Natural killer cell treated with Interleukin-12 subunit alpha and Interleukin-12 subunit beta and Interleukin-15 and Interleukin-18, amount 100 ng/mL, for 72 hours (primary cell): ENCODE measurements at regions not wholly inside any gene's neighbourhood (a gene's known extent, or its start where the extent isn't known, plus 50 kb on each side); places are given as distances from the start of the nearest gene placed in this dataset.
"Not testable (repeated sequence)": the region's sequence is repeated elsewhere in the genome, so short reads cannot be mapped to it uniquely, and the experiment has no call there.

ENCODE experiments used
- ATAC-seq, 2 donors: fragments of 150-1000 bp; cut with Tn5 transposase in 1 of 2; sonication (Bioruptor Pico), chemical (Tn5 transposase) in 1 of 2; 2 replicates each; pipeline ENCODE4 v1.10.0; 2021
- DNase-seq: peaks from one replicate; pipeline ENCODE4 v3.0.0; 2022; ENCODE audit warnings: low spot score
- H3K27ac Mint-ChIP-seq, 2 donors: 1 replicate in 1 of 2; 2 replicates in 1 of 2; pipeline ENCODE4 v1.8.0; 2022; ENCODE audit warnings: mixed read lengths in 2 of 2, mild to moderate bottlenecking in 1 of 2, moderate library complexity in 1 of 2
- H3K27me3 Mint-ChIP-seq, 2 donors: 1 replicate in 1 of 2; 2 replicates in 1 of 2; pipeline ENCODE4 v1.8.0; 2022; ENCODE audit warnings: mixed read lengths in 2 of 2
- H3K36me3 Mint-ChIP-seq: one replicate; pipeline ENCODE4 v1.8.0; 2022; ENCODE audit warnings: mixed read lengths
- H3K4me1 Mint-ChIP-seq, 2 donors: 1 replicate in 1 of 2; 2 replicates in 1 of 2; pipeline ENCODE4 v1.8.0; 2022; ENCODE audit warnings: low read depth in 2 of 2, mixed read lengths in 2 of 2, mild to moderate bottlenecking in 1 of 2
- H3K4me3 Mint-ChIP-seq: one replicate; pipeline ENCODE4 v1.8.0; 2022; ENCODE audit warnings: mixed read lengths
- H3K9me3 Mint-ChIP-seq: 2 replicates; pipeline ENCODE4 v1.8.0; 2022; ENCODE audit warnings: mixed read lengths

DNA sequence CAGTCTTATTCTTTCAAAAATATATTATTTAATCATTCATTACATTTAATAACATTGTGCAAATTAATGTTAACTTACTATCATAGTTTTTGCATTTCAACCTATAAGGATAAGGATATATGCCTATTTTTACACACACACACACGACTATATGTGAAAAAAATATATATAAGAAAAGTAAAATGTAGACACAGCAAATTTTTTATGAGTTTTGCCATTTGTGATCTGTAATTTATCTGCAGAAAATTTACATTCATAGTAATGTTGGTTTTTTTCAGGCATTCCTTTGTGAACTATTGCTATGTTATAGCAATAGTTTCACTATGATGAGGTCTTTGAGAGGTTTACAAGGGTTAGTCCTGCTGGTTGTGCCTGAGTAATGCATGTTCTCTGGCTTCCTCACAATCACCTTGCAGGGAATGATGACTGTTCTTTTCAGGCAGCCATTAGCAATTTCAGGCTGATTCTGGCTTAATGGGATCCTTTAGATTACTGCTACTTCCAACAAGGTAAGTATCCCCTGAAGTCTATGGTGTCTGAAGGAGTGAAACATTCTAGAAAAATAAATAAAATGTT is 183.7 kb upstream of the CDK1 start:
- Mint-ChIP-seq H3K36me3 (peaks cover 4% of the 10 kb centered on the region), H3K4me3 (no peak overlapping the region), H3K9me3 (peaks cover 4% of the 10 kb centered on the region), H3K27ac (no peak overlapping the region), H3K27me3 (no peaks in the 10 kb centered on the region), H3K4me1 (peaks cover 5 to 13% of the 10 kb centered on the region in 2 donors)
- ATAC-seq (peak in 1 of 2 donors; percentile 70), DNase-seq (no peak)

DNA sequence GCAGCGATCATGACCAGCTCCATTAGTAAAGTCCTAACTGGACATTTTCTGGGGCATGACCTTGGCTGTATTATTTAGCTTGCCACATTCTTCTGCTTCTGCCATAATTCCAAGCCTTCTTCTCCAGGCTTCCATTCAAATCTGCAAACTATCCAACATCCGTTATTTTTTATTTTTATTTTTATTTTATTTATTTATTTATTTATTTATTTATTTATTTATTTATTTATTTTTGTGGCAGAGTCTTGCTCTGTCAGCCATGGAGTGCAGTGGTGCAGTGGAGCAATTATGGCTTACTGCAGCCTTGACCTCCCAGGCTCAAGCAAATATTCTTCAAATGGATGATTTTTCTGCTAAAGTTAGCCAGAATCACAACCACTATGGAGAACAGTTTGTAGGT is 187.2 kb upstream of the CDK1 start:
- H3K4me1 Mint-ChIP-seq, result peaks cover 0 to 6% of the 10 kb centered on the region in 2 donors
- H3K36me3 Mint-ChIP-seq, result peaks cover 4% of the 10 kb centered on the region
- H3K27ac Mint-ChIP-seq, result no peak overlapping the region
- no peak for ATAC-seq
- no peak overlapping the region for H3K4me3 Mint-ChIP-seq
- H3K9me3 Mint-ChIP-seq, result peaks cover 4% of the 10 kb centered on the region
- no peaks in the 10 kb centered on the region for H3K27me3 Mint-ChIP-seq
- DNase-seq, result no peak

DNA sequence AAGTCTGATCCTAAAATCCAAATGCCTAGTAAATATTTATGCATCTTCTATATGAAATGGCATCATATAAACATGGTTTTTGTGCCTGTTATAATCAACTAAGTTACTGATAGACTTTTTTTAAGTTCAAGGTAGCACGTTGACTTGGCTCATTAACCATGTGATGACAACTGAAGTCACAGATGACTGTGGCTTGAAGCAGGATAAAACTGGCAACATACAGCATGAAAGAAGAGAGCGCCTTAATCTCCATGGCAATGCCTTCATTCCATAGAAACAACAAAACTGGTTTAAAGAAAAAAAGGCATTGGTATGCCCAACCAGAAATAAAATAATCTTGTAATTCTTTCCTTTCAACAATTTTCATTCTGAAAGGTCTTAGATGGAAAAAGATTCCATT is 188.9 kb upstream of the CDK1 start:
- peaks cover 4% of the 10 kb centered on the region for H3K9me3 Mint-ChIP-seq
- H3K4me3 Mint-ChIP-seq, result no peak overlapping the region
- ATAC-seq, result no peak
- H3K4me1 Mint-ChIP-seq, result no peaks in the 10 kb centered on the region
- peaks cover 4% of the 10 kb centered on the region for H3K36me3 Mint-ChIP-seq
- DNase-seq, result no peak
- no peak overlapping the region for H3K27ac Mint-ChIP-seq
- no peaks in the 10 kb centered on the region for H3K27me3 Mint-ChIP-seq

DNA sequence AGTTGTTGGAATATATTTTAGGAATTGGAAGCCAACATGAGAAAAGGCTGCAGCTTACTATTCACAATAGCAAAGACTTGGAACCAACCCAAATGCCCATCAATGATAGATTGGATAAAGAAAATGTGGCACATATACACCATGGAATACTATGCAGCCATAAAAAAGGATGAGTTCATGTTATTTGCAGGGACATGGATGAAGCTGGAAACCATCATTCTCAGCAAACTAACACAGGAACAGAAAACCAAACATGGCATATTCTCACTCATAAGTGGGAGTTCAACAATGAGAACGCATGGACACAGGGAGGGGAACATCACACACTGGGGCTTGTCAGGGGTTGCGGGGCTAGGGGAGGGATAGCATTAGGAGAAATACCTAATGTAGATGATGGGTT is 192.1 kb upstream of the ANK3 start:
- not testable (repeated sequence) for H3K9me3 Mint-ChIP-seq, H3K4me3 Mint-ChIP-seq, H3K27ac Mint-ChIP-seq, DNase-seq, H3K4me1 Mint-ChIP-seq, ATAC-seq, H3K36me3 Mint-ChIP-seq, H3K27me3 Mint-ChIP-seq

DNA sequence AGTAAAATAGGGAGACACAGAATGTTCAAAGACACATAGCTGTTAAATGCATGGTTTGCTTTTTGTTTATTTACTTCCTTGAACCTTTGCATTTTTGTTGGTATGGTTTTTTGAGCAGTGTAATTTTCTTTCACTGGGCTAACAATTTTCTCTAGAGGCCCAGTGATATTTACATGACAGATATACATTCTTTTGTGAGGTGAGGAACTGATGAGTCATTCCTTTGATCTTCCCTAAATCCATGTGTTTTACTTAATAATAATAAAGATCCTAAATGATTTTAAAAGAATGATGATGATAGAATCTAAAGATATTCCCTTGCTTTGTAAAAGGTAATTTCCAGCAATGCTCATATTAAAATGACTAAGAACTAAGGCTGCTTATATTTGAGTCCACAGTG is 188.5 kb upstream of the ANK3 start:
- DNase-seq, result no peak
- Mint-ChIP-seq H3K27me3 (peaks cover 0 to 6% of the 10 kb centered on the region in 2 donors), H3K27ac (no peak overlapping the region), H3K9me3 (peaks cover 13% of the 10 kb centered on the region), H3K4me3 (no peak overlapping the region), H3K4me1 (peaks cover 4 to 14% of the 10 kb centered on the region in 2 donors), H3K36me3 (no peaks in the 10 kb centered on the region)
- ATAC-seq, result no peak

DNA sequence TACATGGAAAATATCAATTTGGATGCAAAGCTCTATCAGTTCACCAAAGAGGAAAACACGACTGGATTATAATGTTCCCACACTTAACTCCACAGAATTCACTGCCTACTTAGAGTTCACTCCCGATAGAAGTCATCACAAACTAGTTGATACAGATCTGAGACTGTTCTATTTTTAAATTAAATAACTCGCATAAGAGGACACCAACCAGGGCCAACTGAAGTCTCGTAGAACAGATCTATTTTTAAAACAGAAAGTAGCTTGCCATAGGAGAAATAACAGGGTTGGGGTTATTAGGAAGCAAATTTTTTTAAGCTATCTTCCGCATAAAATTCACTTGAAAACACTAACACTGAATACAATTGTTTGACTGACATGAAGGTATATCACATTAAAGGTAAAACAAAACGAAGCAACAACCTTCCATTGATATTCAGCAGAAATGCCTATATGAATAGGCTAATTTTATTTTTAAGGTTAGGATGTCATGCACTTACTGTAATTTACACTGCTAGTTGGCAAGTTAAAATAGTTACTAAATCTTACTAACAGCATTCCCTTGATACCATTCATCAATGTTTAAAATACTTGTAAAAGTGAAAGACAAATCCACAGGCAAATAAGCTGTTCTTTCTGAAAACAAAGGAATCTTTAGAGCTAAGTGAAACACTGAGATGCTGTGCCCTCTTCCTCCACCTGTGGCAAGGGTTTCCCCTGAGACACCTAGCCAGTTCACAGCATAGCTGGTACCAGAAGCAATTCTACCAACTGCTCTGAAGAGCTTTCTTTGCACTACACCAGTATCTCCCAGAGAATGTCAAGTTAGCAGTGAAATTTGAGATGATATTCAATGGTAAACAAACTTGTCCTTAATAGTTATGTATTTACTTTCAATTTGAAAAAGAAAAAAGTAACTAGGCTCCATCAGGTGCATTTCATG is 186.7 kb upstream of the ANK3 start:
- H3K9me3 Mint-ChIP-seq, result peaks cover 7% of the 10 kb centered on the region
- DNase-seq, result no peak
- H3K4me1 Mint-ChIP-seq, result peaks cover 10 to 26% of the 10 kb centered on the region in 2 donors
- H3K27ac Mint-ChIP-seq, result peak overlapping the region in 1 of 2 donors; percentile 44
- no peak for ATAC-seq
- H3K27me3 Mint-ChIP-seq, result peaks cover 8 to 9% of the 10 kb centered on the region in 2 donors
- no peaks in the 10 kb centered on the region for H3K36me3 Mint-ChIP-seq
- peak overlapping the region; percentile 28 for H3K4me3 Mint-ChIP-seq

DNA sequence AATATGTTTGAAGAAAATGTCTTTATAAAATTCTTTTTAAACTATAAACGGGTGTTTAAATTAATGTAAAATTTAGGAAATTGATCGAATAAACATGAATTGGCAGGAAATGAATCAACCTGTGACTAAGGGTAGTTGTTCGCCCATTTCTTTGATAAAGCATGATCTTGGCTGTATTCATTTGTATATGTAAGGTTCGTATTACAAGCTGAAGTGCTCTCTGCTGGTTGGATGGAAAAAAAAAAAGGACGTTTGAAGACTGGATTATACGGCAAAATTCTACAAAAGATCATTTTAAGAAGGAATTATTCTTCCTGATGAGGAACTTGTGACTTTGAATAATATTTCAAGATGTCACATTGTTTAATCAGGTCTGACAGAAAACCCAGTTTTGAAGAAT is 185.4 kb upstream of the ANK3 start:
- H3K27me3 Mint-ChIP-seq, result peaks cover 13% of the 10 kb centered on the region in 2 donors
- ATAC-seq (no peak), DNase-seq (no peak)
- H3K4me3 Mint-ChIP-seq, result no peak overlapping the region
- H3K36me3 Mint-ChIP-seq, result peaks cover 5% of the 10 kb centered on the region
- H3K27ac Mint-ChIP-seq, result peak overlapping the region in 1 of 2 donors; percentile 77
- H3K9me3 Mint-ChIP-seq, result peaks cover 7% of the 10 kb centered on the region
- peaks cover 10 to 30% of the 10 kb centered on the region in 2 donors for H3K4me1 Mint-ChIP-seq

DNA sequence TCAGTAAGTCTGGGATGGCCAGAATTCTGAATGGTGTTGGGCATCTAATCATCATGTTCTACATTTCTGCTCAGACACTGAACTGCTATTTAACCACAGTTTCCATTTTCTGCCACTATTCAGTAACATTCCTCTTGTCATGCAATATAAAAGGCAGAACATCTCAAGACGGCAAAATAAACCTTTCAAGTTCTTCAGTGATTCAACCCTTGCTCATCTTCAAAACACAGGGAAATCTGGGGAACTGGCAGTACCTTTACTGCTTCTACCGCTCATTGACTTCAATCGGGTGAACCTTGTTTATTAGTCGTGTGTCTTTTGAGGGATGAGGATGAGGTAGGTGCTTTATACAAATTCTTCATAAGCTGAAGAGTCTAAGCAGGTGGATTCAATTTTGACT is 184.7 kb upstream of the ANK3 start:
- peaks cover 10 to 32% of the 10 kb centered on the region in 2 donors for H3K4me1 Mint-ChIP-seq
- peaks cover 7% of the 10 kb centered on the region for H3K9me3 Mint-ChIP-seq
- peak overlapping the region in 1 of 2 donors; percentile 77 for H3K27ac Mint-ChIP-seq
- peaks cover 13 to 15% of the 10 kb centered on the region in 2 donors for H3K27me3 Mint-ChIP-seq
- H3K36me3 Mint-ChIP-seq, result peaks cover 7% of the 10 kb centered on the region
- DNase-seq (no peak), ATAC-seq (no peak)
- peak overlapping the region; percentile 20 for H3K4me3 Mint-ChIP-seq

DNA sequence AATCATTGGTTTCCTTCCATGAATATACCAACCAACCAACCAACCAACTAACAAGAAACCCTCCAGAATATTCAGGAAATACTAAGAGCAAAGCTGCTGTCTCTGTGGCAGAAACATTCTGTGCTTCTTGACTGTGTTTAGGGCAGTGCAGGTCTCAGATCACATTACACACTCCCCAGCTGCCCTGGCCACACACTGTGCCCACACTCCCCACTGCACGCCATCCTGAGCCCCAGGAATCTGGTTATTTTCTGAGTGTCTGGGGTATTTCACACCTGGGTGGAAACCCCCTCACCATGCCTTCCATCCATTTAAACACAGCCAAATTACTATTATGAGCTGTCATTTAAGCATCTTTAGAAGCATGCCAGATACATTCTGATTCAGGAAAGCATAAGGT is 183.7 kb upstream of the ANK3 start:
- no peak for DNase-seq
- peak; percentile 87 to 92 for ATAC-seq
- Mint-ChIP-seq H3K36me3 (peaks cover 7% of the 10 kb centered on the region), H3K9me3 (peaks cover 7% of the 10 kb centered on the region), H3K4me1 (peaks cover 10 to 32% of the 10 kb centered on the region in 2 donors), H3K27ac (peak overlapping the region; percentile 47 to 77), H3K4me3 (peak overlapping the region; percentile 83), H3K27me3 (peaks cover 13 to 15% of the 10 kb centered on the region in 2 donors)

DNA sequence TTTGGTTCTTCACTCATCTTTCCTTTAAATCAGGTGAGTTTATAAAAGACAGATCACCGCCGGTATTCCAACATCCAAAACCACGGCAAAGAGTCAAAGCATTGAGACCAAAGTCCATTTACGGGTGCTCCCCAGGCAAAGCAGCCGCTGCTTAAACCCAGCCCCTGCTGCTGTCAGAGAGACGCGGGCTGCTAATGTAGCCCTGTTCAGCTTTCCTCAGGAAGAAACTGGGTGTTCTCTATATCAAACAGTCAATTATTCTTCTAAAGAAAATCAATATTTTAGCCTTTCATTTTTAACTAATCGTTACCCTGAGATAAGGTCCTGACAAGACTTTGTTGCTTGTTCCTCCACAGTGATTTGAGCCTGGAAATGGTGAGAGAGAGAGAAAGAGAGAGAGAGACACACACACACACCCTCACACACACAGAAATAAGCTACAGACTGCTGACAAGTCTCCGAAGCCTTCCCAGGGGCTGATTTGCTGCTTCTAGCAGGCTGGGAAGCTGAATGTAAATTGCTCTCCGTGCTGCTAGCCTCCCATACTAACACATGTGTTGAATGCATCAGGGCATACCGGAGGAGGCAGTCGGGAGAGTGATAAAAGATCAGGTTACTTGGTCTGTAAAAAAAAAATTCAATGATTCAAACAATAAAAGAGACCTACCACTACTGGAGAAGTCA is 183.0 kb upstream of the ANK3 start:
- peaks cover 10 to 32% of the 10 kb centered on the region in 2 donors for H3K4me1 Mint-ChIP-seq

DNA sequence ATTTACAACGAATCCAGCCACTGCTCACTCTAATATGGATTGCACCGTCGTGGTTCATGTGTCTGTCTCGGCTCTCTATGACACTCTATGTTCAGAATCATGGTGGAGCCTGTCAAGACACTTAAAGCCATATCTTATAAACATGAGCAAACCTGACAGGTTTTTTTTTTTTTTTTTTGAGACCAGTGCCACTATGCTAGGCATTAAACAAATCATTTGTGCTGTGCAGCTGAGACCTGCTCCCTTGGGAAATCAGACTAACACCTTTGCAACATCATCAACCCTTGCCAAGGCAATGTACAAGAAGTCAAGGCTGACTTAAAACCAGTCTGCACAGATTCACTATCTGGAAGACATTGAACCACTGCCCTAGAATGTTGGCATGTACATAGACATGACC is 181.2 kb upstream of the ANK3 start:
- Mint-ChIP-seq H3K36me3 (peaks cover 20% of the 10 kb centered on the region), H3K4me1 (peaks cover 13 to 34% of the 10 kb centered on the region in 2 donors), H3K9me3 (peaks cover 13% of the 10 kb centered on the region), H3K27me3 (peaks cover 13 to 15% of the 10 kb centered on the region in 2 donors), H3K4me3 (peak overlapping the region; percentile 82), H3K27ac (peak overlapping the region in 1 of 2 donors; percentile 51)
- ATAC-seq (no peak), DNase-seq (no peak)

More for the DNA sequence above, 183.0 kb upstream of the ANK3 start:
- Mint-ChIP-seq H3K27ac (peak overlapping the region; percentile 47 to 77), H3K9me3 (peaks cover 10% of the 10 kb centered on the region), H3K27me3 (peaks cover 13 to 15% of the 10 kb centered on the region in 2 donors), H3K36me3 (peaks cover 11% of the 10 kb centered on the region), H3K4me3 (peak overlapping the region; percentile 83)
- ATAC-seq (peak; percentile 42 to 58), DNase-seq (no peak)

DNA sequence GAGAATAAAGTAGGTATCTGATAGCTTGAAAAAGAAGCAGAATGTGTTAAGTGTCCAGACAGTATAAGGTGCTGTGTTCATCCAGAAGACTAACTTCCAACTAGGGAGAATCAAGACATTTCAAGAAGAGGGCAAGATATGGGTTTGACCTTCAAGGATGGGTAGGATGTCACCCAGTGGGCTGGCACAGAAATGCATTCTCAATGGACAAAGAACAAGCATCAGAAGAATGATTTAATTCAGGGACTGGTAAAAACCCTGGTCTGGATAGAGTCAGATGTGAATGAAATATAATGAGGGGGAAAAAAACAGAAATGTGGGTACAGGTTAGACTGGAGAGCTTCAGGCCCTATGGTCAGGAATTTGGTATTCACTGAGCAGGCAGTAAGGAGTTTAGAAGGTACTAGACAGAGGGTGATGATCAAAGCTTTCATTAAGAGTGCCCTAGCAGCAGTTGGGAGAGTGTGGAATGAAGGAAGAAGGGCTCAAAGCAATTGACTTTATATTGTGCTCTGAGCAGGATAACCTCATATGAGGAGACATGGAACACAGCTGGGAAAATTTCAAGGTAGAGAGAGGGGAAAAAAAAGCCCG is 180.7 kb upstream of the ANK3 start:
- Mint-ChIP-seq H3K4me3 (peak overlapping the region; percentile 82), H3K4me1 (peaks cover 13 to 38% of the 10 kb centered on the region in 2 donors), H3K27me3 (peaks cover 13 to 15% of the 10 kb centered on the region in 2 donors), H3K36me3 (peaks cover 24% of the 10 kb centered on the region), H3K27ac (peak overlapping the region in 1 of 2 donors; percentile 51), H3K9me3 (peaks cover 17% of the 10 kb centered on the region)
- DNase-seq (no peak), ATAC-seq (no peak)

DNA sequence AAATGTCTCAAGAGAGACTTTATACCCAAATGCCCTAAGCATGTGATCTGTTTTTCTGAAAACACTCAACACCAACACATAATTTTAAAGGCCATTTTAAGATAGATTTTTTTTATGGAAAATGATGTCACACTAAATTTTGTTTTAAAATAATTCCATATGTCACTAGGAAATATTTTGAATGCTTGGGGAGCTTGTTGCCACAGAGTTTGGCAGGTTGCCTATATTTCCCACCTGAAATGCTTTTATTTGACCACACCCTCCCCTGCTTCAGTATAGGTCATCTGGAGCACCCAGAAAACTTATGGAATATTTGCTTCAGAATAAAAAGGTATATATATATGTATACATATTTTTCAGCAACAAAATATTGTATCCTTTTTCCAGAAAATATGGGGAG is 180.0 kb upstream of the ANK3 start:
- no peak for ATAC-seq
- Mint-ChIP-seq H3K27ac (no peak overlapping the region), H3K4me1 (peaks cover 13 to 40% of the 10 kb centered on the region in 2 donors)

More for the DNA sequence above, 180.0 kb upstream of the ANK3 start:
- Mint-ChIP-seq H3K9me3 (peaks cover 17% of the 10 kb centered on the region), H3K36me3 (peaks cover 26% of the 10 kb centered on the region), H3K27me3 (peaks cover 13 to 15% of the 10 kb centered on the region in 2 donors), H3K4me3 (peak overlapping the region; percentile 82)
- DNase-seq, result no peak
